ENCODE measurements at regions not wholly inside any gene's neighbourhood (a gene's known extent, or its start where the extent isn't known, plus 50 kb on each side); places are given as distances from the start of the nearest gene placed in this dataset.

DNA sequence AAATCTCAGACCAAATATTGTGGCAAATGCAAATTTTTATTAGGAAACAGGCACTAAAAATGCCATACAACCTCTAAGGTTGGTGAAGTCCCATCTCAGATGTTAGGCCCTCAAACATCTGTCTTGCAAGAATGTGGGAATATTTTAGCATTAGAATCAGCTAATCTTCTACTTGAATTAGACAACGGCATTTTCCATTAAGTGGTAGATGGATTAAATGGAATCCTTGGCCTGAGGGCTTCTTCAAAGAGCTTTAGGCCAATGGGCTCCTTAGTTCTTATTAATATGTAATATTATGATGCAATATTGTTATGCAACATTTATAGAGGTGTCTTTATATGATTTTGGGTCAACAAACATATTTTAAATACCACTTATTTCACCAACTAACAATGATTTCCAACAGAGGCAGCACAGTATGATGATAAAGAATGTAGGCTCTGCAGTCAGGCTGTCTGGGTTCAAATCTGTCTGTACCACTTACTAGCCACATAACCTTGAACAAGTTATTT lies 122.9 kb upstream of the PLEKHA5 start:
- no peak overlapping the region for H3K27ac ChIP-seq (ENCODE audit: control insufficient read depth, insufficient read depth)
- ChIA-PET SMC1A (ENCODE audit: uncharacterized antibody, unreplicated experiment) (interaction anchor here (0.7 kb wide), 1 partner anchor 293 kb away, joined by 3 read pairs; no protein-coding TSS in a partner anchor), CTCF (no interaction called here), RAD21 (ENCODE audit: unreplicated experiment) (no interaction called here), POLR2A (no interaction called here)
- WGBS (ENCODE audit: insufficient coverage, insufficient replicate concordance, low lambda C conversion rate, missing lambda C conversion rate), result 0% methylated on average over 1 of the region's 1 CpG
- no peaks in the 10 kb centered on the region for H4K20me1 ChIP-seq (ENCODE audit: control insufficient read depth, insufficient read depth)
- H3K79me2 ChIP-seq (ENCODE audit: control insufficient read depth, insufficient read depth, low read length), result no peaks in the 10 kb centered on the region
- ATAC-seq (no peak), FAIRE-seq (no peak), DNase-seq (ENCODE audit: low read depth, low spot score) (no peak)
- H3K9me3 ChIP-seq (replicated peaks; ENCODE audit: control insufficient read depth, insufficient read depth, low read length), result no peaks in the 10 kb centered on the region
- no peak overlapping the region for H3K4me2 ChIP-seq (ENCODE audit: control insufficient read depth, insufficient read depth)
- in situ Hi-C loops (cut with MboI) (no loop called here), intact Hi-C loops (cut with micrococcal nuclease; ENCODE audit: unreplicated experiment) (no loop called here)
- H3K9ac ChIP-seq (ENCODE audit: control insufficient read depth, insufficient read depth, low read length), result no peak overlapping the region
- no peaks in the 10 kb centered on the region for H3K36me3 ChIP-seq (ENCODE audit: control insufficient read depth in 2 of 2, insufficient read depth in 2 of 2, low read length in 1 of 2)
- TF ChIP-seq ATF2 (IDR thresholded peaks at IDR 0.05; ENCODE audit: low read length), result no peak
- H3K4me3 ChIP-seq, result no peak overlapping the region
- no peaks in the 10 kb centered on the region for H3K4me1 ChIP-seq (ENCODE audit: control insufficient read depth, insufficient read depth, low read length)
- no TSS peak for BruUV-seq (replicated peaks)
- H2AFZ ChIP-seq (ENCODE audit: control insufficient read depth, low read depth, low read length), result no peak overlapping the region
- no peaks in the 10 kb centered on the region for H3K27me3 ChIP-seq (replicated peaks in 1 of 2; ENCODE audit: control insufficient read depth in 2 of 2, insufficient read depth in 2 of 2, low read length in 1 of 2)

- no peak for FAIRE-seq
- no peaks in the 10 kb centered on the region for H3K79me2 ChIP-seq (ENCODE audit: control insufficient read depth, insufficient read depth, low read length)
- no TSS peak for BruUV-seq (replicated peaks)
- ChIA-PET SMC1A (ENCODE audit: uncharacterized antibody, unreplicated experiment) (no interaction called here), POLR2A (no interaction called here), RAD21 (ENCODE audit: unreplicated experiment) (no interaction called here), CTCF (no interaction called here)
- no peaks in the 10 kb centered on the region for H3K4me1 ChIP-seq (ENCODE audit: control insufficient read depth, insufficient read depth, low read length)
- no peak overlapping the region for H3K27ac ChIP-seq (ENCODE audit: control insufficient read depth, insufficient read depth)
- no peak overlapping the region for H3K4me2 ChIP-seq (ENCODE audit: control insufficient read depth, insufficient read depth)
- intact Hi-C loops (cut with micrococcal nuclease; ENCODE audit: unreplicated experiment), result no loop called here
- in situ Hi-C loops (cut with MboI), result no loop called here
- no peak overlapping the region for H3K4me3 ChIP-seq
- no peak overlapping the region for H2AFZ ChIP-seq (ENCODE audit: control insufficient read depth, low read depth, low read length)
- no peaks in the 10 kb centered on the region for H3K27me3 ChIP-seq (replicated peaks in 1 of 2; ENCODE audit: control insufficient read depth in 2 of 2, insufficient read depth in 2 of 2, low read length in 1 of 2)
- TF ChIP-seq RAD21 (IDR thresholded peaks at IDR 0.05; ENCODE audit: insufficient read depth, low read depth, low read length) (no peak), POLR2A (IDR thresholded peaks at IDR 0.05; ENCODE audit: low read depth, low read length) (no peak), SPI1 (IDR thresholded peaks at IDR 0.05; ENCODE audit: borderline replicate concordance, insufficient read depth, low read depth, low read length) (no peak), NR2F1 (conservative IDR thresholded peaks at IDR 0.05) (no peak), STAT3 (IDR thresholded peaks at IDR 0.05; ENCODE audit: low read depth, low read length) (no peak)
- TF ChIP-seq, protein P1, sequence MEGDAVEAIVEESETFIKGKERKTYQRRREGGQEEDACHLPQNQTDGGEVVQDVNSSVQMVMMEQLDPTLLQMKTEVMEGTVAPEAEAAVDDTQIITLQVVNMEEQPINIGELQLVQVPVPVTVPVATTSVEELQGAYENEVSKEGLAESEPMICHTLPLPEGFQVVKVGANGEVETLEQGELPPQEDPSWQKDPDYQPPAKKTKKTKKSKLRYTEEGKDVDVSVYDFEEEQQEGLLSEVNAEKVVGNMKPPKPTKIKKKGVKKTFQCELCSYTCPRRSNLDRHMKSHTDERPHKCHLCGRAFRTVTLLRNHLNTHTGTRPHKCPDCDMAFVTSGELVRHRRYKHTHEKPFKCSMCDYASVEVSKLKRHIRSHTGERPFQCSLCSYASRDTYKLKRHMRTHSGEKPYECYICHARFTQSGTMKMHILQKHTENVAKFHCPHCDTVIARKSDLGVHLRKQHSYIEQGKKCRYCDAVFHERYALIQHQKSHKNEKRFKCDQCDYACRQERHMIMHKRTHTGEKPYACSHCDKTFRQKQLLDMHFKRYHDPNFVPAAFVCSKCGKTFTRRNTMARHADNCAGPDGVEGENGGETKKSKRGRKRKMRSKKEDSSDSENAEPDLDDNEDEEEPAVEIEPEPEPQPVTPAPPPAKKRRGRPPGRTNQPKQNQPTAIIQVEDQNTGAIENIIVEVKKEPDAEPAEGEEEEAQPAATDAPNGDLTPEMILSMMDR (IDR thresholded peaks at IDR 0.05 in 2 of 3, conservative IDR thresholded peaks at IDR 0.05 in 1 of 3; ENCODE audit: control insufficient read depth in 2 of 3, extremely low read depth in 1 of 3, insufficient read depth in 1 of 3, low read depth in 3 of 3, low read length in 3 of 3), result no peak
- WGBS (ENCODE audit: insufficient coverage, insufficient replicate concordance, low lambda C conversion rate, missing lambda C conversion rate), result 0% methylated on average over 2 of the region's 2 CpGs
- H3K9me3 ChIP-seq (replicated peaks; ENCODE audit: control insufficient read depth, insufficient read depth, low read length), result no peaks in the 10 kb centered on the region
- H3K36me3 ChIP-seq (ENCODE audit: control insufficient read depth in 2 of 2, insufficient read depth in 2 of 2, low read length in 1 of 2), result no peaks in the 10 kb centered on the region
- ATAC-seq, result no peak
- no peaks in the 10 kb centered on the region for H4K20me1 ChIP-seq (ENCODE audit: control insufficient read depth, insufficient read depth)
- DNase-seq (ENCODE audit: low read depth, low spot score), result no peak
- no peak overlapping the region for H3K9ac ChIP-seq (ENCODE audit: control insufficient read depth, insufficient read depth, low read length)
These were observed 121.4 kb upstream of the PLEKHA5 start for GRCh38 chr12:19008102-19008501.

Data from GM12878 (cell line).